ENCODE measurements at regions not wholly inside any gene's neighbourhood (a gene's known extent, or its start where the extent isn't known, plus 50 kb on each side); places are given as distances from the start of the nearest gene placed in this dataset.

DNA sequence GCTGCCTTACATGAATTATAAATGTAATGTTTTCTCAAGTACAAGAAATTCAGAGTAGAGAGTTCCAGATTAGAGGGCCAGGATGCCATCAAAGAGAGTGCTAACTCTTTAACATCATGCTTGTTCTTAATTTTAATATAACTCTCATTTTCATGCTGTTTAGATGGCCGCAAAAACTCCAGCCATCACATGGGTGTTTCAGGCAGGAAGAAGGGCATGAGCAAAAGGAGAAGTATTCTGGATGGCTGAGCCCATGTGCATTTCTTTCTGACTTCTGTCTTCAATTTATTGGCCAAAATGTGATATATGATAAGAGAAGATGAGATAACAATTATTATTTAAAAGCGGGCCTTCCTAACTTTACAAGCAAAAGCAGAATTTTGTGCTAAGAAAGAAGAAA, 1328.6 kb downstream of the MRPL39 start:
- no peak for DNase-seq (ENCODE audit: low read depth in 4 of 4, low spot score in 1 of 4)

DNA sequence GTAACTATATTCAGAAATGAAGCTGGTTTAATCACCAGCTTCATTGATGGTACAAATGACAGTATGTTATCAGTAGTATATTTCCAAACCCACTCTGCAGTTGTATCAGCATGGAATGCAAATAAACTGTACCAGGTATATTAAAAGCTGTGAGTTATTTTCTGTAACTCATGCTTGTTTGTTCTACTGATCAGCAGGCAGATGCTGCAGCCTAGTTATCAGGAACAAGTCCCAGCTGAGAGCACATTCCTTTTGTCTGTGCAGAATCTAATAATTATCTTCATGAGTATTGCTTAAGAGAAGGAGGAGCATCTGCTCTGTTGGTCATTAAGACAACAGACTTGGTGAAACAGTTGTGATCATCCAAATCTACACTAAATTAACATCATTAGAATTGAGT, 1331.1 kb downstream of the MRPL39 start:
- no peak for DNase-seq (ENCODE audit: low read depth in 4 of 4, low spot score in 1 of 4)

DNA sequence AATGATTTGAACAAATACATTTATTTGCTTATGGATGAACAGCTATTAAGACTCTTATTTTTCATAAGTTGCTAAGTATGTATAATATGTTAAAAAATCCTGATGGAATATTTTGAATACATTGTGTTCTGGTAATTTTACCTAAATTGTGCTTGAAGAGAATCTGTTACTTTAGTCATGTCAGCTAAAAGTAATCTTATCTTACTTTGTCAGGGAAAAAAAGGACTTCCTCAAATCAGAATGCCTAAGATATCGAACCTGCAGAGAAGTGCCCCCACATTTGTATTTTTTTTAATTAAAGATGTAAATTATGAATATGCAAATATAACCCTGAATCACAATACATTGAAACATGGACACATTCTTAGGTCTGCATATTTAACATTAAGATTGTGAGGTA, 1331.7 kb downstream of the MRPL39 start:
- DNase-seq (ENCODE audit: low read depth in 4 of 4, low spot score in 1 of 4): no peak

DNA sequence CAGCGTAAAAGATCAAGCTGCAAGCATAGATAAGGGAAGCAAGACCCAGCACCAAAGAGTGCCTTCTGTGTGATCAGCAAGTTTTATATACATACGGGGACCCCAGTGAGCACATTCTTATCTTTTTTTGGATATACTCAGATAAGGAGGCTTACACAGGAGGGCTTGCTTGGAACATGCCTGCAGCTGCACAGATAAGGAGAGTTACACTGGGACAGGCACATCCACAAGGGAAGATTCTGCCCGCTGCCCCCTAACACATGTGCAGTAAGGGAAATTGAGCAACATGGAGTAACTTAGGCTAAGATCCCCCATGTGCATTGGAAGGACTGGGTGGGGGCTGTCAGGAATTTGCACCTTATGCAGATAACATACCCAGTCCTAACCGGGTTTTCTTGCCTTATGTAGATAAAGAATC, 1334.8 kb downstream of the MRPL39 start:
- DNase-seq (ENCODE audit: low read depth in 4 of 4, low spot score in 1 of 4): no peak

DNA sequence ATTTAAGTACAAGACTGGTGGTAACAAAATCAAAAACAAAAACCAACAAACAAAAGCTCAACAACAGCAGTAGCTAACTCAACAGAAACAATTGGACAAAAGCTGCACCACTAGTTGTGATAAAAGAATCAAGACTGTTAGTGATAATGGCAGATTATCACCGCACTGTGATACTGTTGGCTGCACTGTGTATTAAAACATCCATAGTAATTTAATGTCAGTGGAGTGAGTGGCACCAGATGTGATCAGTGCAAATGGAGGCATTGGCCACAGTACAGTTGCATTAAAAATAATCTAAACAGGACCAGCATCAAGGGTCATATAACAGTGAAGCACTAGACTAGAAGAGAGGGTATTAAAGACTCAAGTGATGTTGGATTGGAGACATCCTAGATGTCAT, 1341.3 kb downstream of the MRPL39 start:
- no peak for DNase-seq (ENCODE audit: low read depth in 4 of 4, low spot score in 1 of 4)

DNA sequence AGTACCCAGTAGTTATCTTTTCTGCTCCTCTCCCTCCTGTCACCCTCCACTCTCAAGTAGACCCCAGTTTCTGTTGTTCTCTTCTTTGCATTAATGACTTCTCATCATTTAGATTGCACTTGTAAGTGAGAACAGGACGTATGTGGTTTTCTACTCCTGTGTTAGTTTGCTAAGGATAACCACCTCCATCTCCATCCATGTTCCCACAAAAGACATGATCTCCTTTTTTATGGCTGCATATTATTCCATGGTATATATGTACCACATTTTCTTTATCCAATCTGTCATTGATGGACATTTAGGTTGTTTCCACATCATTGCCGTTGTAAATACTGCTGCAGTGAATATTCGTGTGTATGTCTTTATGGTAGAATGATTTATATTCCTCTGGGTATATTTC, 1346.5 kb downstream of the MRPL39 start:
- no peak for DNase-seq (ENCODE audit: low read depth in 4 of 4, low spot score in 1 of 4)

DNA sequence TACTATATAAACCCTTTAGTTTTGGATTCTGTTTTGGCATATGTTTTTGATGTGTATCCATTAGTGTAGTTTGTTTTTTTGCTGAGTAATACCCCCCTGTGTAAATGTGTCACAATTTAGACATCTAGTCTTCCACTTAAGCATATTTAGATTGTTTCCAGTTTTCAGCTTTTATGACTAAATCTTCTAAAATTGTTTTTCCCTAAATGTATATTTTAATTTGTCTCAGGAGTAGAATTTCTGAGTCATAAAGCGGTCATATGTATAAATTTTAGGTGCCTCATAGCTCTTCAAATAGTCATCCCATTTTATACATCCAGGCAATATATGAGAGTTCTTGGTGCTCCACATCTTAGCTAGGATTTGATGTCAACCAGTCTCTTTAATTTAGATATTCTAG, 1348.0 kb downstream of the MRPL39 start:
- DNase-seq (ENCODE audit: low read depth in 4 of 4, low spot score in 1 of 4): no peak

DNA sequence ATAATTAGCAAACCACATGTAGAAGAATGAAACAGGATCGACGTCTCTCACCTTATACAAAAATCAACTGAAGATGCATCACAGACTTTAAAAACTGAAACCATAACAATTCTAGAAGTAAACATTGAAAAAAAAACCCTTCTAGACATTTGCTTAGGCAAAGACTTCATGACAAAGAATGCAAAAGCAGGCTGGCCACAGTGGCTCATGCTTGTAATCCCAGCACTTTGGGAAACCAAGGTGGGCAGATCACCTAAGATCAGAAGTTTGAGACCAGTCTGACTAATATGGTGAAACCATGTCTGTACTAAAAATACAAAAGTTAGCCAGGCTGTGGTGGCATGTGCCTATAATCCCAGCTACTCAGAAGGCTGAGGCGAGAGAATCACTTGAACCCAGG, 1351.7 kb downstream of the MRPL39 start:
- DNase-seq (ENCODE audit: low read depth in 4 of 4, low spot score in 1 of 4): no peak

DNA sequence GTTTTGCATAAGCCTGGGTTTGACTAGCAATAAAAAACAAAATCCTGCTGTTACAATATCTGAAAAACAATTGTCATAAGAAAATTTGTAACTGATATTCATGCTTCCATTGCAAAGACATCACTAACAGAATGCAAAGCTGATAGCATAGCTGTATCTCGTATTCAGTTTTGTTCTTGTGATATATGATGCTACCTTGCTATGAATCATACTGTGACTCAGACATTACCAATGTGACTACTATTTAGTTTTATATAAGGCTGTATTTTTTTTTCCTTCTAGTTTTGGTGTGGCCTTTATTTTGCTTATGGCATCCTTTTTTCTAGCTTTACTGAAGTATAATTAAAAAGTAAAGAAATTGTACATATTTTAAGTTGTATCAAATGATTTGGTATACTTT, 1381.8 kb downstream of the MRPL39 start:
- no peak for DNase-seq (ENCODE audit: low read depth in 4 of 4, low spot score in 1 of 4)

DNA sequence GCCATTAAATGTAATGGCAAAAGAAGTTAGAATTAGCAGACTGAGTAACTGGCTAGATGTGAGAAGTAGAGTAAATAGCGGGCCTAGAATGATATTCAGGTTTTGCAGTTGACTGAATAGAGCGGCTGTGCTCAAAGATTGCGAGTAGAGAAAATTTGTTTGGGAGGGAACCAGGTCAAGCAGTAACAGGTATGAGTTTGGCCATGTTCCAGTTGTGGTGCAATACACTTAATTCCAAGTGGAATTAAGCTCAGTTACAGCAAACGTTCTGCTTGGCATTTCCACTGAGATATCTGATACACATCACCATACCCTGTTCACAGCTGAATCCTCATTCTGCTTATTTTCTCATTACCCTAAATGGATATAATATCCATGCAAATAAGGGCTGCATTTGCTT, 1382.9 kb downstream of the MRPL39 start:
- DNase-seq (ENCODE audit: low read depth in 4 of 4, low spot score in 1 of 4): no peak

DNA sequence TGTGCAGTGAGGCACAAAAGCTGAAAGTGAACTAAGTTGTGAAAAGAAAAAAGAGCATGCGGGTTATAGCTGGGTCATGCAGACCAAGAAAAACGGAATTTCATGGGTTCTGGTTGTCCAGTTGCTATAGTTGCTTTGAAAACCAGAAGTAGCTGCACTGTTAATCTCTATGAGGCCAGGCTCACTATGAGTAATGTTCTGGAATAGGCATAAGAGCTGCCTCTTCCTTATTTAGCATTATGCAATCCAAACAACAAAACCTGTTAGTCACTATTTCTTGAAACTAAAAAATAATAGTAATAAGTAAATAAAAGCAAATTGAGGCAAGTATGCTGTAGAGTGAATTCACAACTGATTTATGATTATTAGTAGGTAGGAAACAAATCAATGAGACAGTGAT, 1383.7 kb downstream of the MRPL39 start:
- no peak for DNase-seq (ENCODE audit: low read depth in 4 of 4, low spot score in 1 of 4)

DNA sequence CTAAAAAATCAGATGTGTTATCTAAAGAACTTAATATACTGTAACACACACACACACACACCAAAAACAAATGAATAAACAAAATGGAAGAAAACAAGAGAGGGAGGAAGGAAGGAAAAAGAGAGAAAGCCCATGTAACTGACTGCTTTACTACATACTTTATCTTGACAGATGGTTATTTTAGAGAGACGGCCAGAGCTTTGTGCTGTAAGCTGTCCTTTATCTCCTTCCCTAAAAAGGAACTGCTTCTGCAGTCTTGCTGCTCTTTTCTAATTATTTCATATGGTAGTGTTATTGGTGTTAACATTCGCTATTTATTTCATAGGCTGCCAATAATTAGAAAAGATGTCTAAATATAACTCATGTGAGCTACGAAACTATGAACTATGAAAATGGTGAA, 1384.6 kb downstream of the MRPL39 start:
- DNase-seq (ENCODE audit: low read depth in 4 of 4, low spot score in 1 of 4): no peak

DNA sequence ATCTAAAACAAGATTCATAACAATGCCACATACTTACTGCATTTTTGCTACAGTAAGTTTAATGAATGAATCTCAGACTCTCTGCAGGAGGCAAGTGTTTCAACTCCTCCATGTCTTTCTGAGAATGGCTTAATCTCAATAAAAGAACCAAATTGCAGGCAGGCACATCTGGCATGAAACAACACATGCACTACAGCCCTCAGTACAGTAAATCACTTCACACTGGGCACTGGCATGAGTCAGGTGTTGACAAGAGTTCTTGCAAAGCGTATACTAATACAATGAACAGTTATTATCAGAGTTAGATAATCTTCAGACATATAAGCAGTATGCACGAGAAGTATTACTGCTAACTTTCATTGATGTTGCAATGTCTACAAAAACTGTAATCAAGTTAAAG, 1386.8 kb downstream of the MRPL39 start:
- no peak for DNase-seq (ENCODE audit: low read depth in 4 of 4, low spot score in 1 of 4)

DNA sequence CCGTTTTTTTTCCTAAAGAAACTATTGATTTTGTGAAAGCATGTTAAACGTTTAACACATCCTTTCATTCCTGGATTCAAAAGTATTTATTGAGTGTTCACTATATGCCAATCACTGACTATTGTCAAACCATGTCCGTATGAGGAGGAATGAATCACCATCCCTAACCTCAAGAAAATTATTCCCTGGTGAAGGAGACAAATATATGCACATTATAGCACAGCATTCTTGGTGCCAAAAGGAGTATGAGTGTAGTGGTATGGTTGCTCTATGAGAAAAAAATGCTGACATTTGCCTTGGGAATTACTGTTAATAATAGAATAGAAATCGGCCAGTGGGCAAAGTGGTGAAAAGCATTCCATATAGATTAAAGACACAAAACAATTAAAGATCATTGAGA, 1390.1 kb downstream of the MRPL39 start:
- DNase-seq (ENCODE audit: low read depth in 4 of 4, low spot score in 1 of 4): no peak

DNA sequence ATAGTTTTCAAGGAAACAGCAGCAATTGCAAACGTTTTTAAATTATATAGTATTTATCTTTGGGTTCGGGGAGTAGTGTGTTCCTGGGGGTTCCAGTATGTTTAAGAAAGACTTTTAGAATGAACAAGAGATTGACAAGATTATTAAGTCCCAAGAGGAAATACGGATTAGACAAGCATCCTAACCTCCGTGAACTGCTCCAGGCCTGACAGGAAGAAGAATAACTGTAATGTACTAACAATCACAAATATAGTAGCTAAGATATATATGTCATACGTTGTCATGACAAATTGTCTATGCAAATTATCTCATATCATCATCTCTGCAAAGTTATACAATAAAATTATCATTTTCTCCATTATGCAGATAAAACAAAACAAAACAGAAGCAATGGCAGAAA, 1397.2 kb downstream of the MRPL39 start:
- DNase-seq (ENCODE audit: low read depth in 4 of 4, low spot score in 1 of 4): no peak

DNA sequence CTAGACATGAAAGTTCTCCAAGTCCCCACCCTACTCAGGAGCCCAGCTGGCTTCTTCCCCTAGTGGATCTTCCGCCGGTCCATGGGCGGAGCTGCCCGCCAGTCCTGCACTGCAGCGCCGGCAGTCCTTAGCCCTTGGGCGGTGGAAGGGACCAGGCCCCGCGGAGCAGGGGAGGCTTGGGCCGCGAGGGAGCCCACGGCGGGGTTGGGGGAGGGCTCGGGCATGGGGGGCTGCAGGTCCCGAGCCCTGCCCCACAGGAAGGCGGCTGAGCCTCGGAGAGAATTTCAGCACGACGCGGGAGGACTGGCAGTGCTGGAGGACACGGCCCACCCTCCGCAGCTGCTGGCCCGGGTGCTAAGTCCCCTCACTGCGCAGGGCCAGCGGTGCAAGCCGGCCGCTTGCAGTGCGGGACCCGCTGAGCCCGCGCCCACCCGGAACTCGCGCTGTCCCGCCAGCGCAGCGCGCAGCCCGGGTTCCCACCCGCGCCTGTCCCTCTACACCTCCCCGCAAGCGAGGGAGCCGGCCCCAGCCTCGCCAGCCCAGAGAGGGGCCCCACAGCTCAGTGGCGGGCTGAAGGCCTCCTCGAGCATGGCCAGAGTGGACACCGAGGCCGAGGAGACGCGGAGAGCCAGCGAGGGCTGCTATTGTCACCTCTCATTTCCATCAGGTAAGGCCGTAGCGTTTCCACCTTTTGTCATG, 1398.6 kb downstream of the MRPL39 start:
- DNase-seq (ENCODE audit: low read depth in 4 of 4, low spot score in 1 of 4): no peak

DNA sequence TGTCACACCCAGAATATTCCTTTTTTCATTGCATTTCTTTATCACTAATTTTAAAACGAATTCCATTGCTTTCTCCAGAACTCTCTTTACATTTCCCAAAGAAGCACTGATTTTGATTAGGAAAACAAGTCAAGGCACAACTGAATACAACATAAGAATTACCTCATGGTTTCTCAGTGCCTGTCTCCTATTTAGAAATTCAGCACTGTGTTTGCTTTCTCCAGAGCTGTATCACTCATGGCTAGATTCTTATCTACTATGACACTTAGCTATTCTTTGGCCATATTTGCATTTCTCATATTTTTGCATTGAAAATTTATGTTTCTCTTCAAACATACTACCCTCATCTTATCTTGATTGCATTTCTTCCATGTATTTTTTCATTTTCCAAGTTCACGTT, 1402.0 kb downstream of the MRPL39 start:
- no peak for DNase-seq (ENCODE audit: low read depth in 4 of 4, low spot score in 1 of 4)

DNA sequence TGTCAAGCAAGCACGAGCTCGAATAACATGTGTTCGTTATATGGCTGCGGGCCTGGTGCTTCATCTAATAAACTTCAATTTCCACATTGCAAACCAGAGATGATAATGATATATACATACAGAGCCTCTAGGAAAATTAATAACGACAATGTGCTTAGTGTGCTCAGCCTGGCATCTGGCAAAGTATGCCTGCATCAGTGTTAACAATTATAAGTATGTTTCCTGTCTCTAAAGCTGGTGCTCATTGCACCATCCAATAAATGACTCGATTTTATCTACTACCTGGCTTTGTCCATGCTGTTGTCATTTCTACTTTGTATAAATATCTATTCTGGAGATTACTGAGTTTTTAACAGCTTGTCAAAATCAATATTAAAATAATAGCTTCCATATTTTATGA, 1402.6 kb downstream of the MRPL39 start:
- DNase-seq (ENCODE audit: low read depth in 4 of 4, low spot score in 1 of 4): no peak

DNA sequence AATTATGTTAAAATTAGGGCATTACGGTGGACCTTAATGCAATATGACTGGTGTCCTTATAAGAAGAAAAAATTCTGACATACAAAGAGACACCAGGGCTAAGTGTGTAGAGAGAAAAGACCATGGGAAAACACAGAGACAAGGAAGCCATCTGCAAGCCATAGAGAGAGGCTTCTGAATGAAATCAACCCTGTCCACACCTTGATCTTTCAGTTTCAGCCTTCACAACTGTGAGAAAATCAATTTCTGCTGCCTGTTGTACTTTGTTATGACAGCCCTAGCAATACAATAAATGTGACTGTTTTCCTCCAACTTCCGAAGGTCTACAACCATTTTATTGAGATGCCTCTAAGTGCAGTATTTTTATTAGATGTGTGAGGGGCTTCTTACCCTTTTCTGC, 1407.2 kb downstream of the MRPL39 start:
- no peak for DNase-seq (ENCODE audit: low read depth in 4 of 4, low spot score in 1 of 4)

DNA sequence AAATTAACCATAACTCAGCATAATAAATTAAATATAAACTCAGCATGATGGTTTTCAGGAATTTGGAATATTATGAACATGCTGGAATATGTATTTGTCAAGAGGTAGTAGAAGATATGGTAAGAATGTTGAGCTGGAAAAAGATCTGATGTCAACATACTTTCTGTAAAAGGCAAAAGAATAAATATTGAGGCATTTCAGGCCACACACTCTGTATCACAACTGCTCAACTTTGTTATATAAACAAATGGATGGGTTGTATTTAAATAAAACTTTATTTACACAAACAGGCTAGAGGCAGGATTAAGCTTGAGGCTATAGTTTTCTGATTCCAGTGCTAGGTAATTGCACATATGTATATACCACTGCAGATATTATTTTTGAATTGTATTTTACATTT, 1409.4 kb downstream of the MRPL39 start:
- no peak for DNase-seq (ENCODE audit: low read depth in 4 of 4, low spot score in 1 of 4)

DNA sequence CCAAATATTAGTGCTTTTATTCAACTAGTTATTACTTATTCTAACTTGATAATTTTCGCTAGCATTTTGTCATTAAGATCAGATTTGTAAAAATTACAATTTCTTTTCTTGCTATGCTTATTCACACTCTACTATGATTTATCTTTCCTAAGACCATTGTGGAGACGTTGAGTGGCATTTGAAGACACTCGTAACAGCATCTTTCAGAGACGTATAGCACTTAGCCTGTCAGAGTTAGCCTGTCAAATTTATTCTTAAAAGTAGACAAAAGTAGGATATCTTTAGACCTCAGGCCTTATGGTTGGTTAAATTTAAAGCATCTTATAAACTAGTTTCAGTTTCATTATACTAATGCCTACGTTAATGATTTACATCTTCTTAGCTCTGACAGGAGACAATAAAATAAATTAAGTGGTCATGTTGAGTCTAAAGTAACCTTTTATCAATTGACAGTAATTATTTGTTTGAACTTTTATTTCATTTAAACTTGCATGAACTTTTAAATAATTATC, 1410.1 kb downstream of the MRPL39 start:
- DNase-seq (ENCODE audit: low read depth in 4 of 4, low spot score in 1 of 4): no peak

DNA sequence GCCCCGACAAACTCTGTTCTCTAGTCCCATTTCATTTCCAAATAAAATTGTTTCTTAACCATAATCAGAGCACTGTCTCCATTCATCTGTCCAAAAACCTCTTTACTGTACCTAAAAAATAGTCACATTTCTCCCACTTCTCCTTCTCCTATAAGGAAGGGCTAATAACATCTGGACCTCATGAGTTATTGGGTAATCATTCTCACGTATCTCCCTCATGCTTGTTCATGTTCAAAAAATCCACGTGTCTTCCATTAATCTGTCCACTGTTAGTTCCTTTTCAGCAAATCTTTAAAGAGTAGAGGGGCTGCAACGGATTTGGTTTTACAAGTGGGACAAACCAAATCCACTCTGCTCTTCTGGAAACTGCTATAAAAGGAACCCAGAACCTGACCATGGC, 1418.8 kb downstream of the MRPL39 start:
- DNase-seq (ENCODE audit: low read depth in 4 of 4, low spot score in 1 of 4): no peak

DNA sequence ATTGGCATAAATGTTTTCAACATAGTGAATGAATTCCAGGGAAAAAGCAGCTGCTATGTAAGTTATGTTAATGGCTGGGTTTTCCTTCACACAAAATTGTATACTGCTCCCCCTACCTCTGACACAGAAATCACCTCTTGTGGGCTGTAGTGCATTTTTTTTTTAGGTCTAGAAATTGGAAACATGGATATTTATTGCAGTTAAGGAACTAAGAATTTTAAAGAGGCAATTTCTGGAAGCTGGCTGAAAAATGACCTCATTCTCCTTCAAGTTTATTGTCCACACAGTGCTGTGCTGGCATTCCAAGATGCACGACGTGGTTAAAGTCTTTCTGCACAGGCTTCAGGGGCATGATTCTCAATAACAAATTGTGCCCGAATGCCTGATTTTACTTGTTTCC, 1424.2 kb downstream of the MRPL39 start:
- DNase-seq (ENCODE audit: low read depth in 4 of 4, low spot score in 1 of 4): no peak

DNA sequence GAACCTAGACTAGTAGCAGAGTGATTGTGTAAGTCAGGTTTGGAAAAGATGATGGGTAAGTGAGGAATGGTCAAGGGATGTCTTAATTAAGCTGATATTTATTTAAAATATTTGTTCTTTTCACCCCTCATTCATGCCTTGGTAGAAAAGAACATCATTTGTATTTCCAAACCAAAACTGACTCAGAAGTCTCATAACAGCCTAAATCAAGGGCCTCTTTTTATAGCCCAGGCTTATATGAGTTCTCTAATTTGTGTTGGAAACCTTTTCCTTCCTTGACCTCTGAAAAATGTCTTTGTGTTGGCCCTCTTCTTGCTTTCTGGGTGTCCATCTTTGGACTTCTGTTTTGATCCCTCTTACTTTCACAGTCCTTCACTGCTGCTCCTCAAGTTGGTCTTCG, 1428.2 kb downstream of the MRPL39 start:
- DNase-seq (ENCODE audit: low read depth in 4 of 4, low spot score in 1 of 4): no peak
